NCI-H2227 treated with DMSO at 0.1 percent for 48 hours (cell line): ENCODE measurements at regions not wholly inside any gene's neighbourhood (a gene's known extent, or its start where the extent isn't known, plus 50 kb on each side); places are given as distances from the start of the nearest gene placed in this dataset.
"Not testable (repeated sequence)": the region's sequence is repeated elsewhere in the genome, so short reads cannot be mapped to it uniquely, and the experiment has no call there.

Experiments
- DNase-seq: peaks from one replicate; lab custom pipeline; 2025; lab: John Stamatoyannopoulos, UW

GRCh38 chr2:89756616-89757015 is 1065.1 kb downstream of the RPIA start:
- DNase-seq = not testable (repeated sequence)

- not testable (repeated sequence) for DNase-seq
These were observed 1067.0 kb downstream of the RPIA start for GRCh38 chr2:89758332-89759026.

DNA sequence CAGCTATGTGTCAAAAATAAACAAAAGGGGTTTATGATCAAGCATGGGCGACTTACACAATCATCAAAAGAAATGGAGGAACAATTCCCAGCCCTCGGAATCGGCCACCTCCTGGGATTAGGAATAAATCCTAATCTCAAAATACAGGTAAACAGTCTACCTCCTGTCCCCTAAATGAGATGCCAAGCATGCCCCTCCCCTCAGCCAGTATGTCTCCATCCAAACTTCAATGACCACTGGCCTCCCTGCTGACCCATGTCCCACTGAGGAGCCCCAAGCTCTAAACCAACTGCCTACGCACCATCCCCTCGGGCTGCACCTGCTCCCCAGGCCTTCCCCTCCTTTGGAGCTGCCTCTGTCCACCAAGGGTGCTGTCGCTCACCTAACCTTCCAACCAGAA is 1069.3 kb downstream of the RPIA start:
- DNase-seq = not testable (repeated sequence)

GRCh38 chr2:89761171-89761570 is 1069.7 kb downstream of the RPIA start:
- not testable (repeated sequence) for DNase-seq

DNA sequence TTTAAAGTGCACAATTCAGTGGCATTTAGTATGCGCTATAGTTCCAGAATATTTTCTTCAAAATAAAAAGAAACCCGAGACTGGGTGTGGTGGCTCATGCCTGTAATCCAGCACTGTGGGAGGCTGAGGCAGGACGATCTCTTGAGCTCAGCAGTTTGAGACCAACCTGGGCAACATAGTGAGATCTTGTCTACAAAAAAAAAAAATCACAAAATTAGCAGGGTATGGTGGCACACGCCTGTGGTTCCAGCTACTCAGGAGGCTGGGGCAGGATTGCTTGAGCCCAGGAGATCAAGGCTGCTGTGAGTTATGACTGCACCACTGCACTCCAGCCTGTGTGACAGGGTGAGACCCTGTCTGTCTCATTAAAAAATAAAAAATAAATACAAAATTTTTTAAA is 1070.4 kb downstream of the RPIA start:
- not testable (repeated sequence) for DNase-seq

GRCh38 chr2:89762461-89763253 is 1071.2 kb downstream of the RPIA start:
- DNase-seq = not testable (repeated sequence)

GRCh38 chr2:89763254-89763580 is 1071.7 kb downstream of the RPIA start:
- no peak for DNase-seq

GRCh38 chr2:89763581-89764485 is 1072.4 kb downstream of the RPIA start:
- no peak for DNase-seq

DNA sequence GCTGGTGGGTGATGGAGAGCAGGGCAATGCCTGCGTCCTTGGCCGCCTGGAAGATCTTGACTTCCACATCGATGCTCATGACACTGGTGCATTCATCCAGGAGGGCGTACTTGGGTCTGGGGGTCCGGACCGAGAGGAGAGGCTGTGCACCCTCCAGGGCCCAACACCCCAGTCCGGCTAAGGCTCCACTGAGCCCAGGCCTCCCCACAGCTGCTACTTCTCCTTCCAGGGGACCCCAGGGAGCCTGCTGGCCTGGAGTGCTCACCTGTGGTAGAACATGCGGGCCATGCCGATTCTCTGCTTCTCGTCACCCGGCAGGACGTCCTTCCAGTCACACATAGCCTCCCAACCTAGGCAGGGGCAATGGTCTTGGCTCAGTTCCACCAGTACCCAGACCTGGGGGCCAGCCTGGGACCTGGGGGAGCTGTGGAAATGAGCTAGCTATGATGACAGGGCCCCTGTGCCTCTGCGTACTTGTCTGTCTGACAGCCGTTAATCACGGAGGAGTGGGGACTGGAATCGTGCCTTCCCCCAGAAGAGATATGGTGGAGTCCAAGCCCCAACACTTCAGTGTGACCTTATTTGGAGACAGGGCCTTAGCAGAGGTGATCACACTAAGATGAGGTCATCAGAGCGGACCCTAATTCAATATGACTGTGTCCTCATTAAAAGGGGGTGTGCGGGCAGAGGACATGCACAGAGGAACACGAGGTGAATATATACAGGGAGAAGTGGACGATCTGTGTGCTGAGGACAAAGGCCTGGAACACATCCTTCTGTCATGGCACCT is 1073.3 kb downstream of the RPIA start:
- not testable (repeated sequence) for DNase-seq

DNA sequence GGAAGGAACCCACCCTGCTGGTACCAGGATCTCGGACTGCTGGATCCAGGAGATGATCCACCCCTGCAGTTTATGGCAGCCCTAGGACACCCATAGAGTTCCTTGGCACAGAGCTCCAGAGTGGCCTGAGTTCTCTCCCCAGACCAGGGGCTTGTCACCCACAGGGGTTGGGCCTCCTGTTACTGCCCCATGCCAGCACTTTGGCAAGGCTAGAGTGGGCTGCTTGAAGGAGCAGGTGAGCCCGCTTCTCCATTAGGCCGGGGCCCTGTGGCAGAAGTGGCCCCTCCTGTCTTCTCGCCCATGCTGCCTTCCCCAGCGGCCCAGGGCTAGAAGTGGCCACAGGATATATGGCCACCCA is 1073.9 kb downstream of the RPIA start:
- DNase-seq = not testable (repeated sequence)

DNA sequence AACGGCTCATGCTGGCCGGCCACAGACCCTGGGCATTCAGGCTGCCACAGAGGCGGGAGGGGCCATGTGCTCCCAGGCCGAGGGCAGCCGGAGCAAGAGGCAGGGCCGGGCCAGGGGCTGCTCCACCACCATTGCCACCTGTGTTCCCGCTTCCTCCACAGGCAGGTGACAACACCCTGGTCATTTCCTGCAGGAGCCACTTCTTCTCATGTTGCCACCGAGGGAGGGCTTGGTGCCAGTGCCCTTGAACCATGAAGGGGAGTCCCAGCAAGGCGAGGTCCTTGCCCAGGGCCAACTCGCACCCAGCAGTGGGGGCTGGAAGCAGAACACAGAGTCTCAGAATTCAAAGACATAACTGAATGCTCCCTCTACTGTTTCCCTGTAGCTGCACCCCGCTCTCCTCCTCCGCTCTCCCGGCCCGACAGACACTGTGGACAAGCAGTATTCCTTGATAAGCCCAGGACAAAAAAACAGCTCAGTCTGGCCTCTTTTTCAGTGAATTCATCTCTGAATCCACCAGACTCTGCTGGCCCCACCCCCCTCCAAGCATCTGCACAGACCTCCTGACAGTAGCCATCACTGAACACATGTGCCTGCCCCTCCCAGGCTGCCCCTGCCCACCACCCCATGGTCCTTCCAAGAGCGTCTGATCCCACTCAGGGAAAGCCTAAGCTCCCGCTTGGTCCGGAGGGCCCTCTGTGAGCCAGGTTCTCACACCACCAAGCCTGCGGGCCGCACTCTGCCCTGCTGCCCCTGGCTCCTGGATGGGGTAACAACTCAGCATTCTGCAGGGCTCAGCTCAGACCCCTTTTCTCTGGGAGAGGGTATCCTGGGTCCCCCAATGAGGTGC is 1074.9 kb downstream of the RPIA start:
- not testable (repeated sequence) for DNase-seq

DNA sequence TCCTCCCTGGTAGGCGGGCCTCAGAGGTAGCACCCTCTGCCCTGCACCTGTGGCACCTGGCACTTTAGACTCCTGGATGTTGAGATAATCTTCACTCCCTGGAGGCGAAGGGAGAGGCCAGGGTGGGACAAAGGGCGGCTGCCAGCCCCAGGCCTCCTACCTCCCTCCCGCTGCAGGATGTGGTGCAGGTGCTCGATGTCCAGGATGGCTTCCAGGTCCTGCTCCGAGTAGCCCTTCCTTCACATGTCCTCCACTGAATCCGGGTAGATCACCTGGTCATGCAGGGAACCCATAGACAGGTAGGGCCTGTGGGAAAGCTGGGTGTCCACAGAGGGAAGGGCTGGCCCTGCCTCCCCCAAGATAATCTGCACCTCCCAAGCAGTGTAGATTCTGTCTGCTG is 1075.6 kb downstream of the RPIA start:
- not testable (repeated sequence) for DNase-seq

DNA sequence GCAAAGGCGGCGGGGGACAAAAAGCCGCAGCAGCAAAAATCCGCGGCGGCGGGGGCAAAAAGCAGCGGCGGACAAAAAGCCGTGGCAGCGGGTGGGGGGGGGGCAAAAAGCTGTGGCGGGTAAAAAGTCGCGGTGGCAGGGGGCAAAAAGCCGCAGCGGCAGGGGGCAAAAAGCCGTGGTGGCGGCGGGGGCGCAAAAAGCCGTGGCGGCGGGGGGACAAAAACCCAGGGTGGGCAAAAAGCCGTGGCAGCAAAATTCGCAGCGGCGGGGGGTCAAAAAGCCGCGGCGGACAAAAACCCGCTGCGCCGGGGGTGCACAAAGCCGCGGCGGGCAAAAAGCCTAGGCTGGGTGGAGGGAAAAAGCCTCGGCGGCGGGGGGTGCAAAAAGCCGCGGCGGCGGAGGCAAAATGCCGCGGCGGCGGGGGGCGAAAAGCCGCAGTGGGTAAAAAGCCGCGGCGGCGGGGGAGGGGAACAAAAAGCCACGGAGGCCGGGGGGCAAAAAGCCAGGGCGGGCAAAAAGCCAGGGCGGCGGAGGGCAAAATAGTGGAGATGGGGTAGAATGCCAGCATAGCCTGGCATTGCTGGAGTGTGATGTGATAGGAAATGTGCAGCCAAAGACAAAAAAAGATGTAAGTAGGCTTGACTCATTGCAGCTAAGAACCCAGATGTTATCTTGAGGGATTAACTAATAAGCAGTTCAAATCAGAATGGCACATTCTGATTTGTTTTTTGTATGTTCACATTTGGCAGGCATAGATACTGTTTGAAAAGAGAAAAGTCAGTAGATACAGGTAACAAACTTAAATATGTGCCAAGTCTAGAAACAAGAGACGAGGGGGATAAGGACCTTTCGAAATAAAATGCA is 1076.3 kb downstream of the RPIA start:
- DNase-seq = no peak

DNA sequence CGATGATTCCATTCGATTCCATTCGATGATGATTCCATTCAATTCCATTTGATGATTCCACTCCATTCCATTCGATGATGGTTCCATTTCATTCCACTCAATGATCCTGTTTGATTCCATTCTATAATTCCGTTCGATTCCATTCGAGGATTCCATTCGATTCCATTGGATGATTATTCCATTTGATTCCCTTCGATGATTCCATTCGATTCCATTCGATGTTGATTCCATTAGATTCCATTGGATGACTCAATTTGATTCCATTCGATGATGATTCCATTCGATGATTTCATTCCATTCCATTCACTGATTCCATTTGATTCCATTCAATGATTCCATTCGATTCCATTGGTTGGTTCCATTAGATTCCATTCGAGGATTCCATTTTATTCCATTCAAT is 1084.4 kb downstream of the RPIA start:
- DNase-seq = no peak

DNA sequence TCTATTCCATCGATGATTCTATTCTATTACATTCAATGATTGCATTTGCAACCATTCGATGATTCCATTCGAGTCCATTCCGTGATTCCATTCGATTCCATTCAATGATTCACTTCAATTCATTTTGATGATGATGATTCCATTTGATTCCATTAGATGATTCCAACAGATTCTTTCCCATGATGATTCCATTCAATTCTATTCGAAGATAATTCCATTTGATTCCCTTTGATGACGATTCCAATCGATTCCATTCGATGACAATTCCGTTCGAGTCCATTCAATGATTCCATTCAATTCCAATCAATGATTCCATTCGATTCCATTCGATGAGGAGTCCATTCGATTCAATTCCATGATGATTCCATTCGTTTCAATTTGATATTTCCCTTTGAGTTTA is 1088.8 kb downstream of the RPIA start:
- no peak for DNase-seq

DNA sequence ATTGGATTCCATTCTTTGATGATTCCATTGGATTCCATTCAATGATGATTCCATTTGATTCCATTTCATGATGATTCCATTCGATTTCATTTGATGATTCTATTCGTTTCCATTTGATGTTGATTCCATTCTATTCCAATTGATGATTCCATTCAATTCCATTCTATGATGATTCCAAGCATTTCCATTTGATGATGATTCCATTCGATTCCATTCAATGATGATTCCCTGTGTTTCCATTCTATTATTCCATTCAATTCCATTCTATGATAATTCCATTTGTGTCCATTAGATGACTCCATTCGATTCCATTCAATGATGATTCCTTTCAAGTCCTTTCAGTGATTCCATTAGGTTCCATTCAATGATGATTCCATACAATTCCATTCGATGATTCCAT is 1090.5 kb downstream of the RPIA start:
- no peak for DNase-seq

GRCh38 chr2:89784960-89785359 is 1093.5 kb downstream of the RPIA start:
- DNase-seq = no peak

DNA sequence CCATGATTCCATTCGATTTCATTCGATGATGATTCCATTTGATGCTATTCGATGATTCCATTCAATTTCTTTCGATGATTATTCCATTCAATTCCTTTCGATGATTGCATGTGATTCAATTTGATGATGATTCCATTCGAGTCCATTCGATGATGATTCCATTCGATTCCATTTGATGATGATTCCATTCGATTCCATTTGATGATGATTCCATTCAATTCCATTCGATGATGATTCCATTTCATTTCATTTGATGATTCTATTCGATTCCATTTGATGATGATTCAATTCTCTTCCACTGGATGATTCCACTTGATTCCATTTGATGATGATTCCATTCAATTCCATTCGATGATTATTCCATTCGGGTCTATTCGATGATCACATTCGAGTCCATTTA is 1094.1 kb downstream of the RPIA start:
- DNase-seq = not testable (repeated sequence)

DNA sequence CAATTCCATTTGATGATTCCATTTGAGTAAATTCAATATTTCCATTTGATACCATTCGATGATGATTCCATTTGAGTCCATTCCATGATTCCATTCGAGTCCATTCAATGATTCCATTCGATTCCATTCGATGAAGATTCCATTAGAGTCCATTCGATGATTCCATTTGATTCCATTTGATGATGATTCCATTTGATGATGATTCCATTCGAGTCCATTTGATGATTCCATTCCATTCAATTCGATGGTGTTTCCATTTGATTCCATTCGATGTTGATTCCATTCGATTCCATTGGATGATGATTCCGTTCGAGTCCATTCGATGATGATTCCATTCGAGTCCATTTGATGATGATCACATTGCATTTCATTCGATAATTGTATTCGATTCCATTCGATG is 1095.2 kb downstream of the RPIA start:
- DNase-seq = not testable (repeated sequence)

GRCh38 chr2:89795530-89795929 is 1104.1 kb downstream of the RPIA start:
- DNase-seq = not testable (repeated sequence)
